ENCODE measurements at regions not wholly inside any gene's neighbourhood (a gene's known extent, or its start where the extent isn't known, plus 50 kb on each side); places are given as distances from the start of the nearest gene placed in this dataset.

GRCh38 chr2:19671916-19672315 lies 229.9 kb downstream of the TTC32 start:
- H3K27ac ChIP-seq = no peak overlapping the region
- TF ChIP-seq POLR2A (IDR thresholded peaks at IDR 0.05) (no peak), CTCF (IDR thresholded peaks at IDR 0.05) (no peak)
- WGBS, 4 donors = 94 to 98% (median 97%) methylated on average over 4 of the region's 4 CpGs
- no peak for DNase-seq
- no peak for ATAC-seq
- intact Hi-C loops (cut with DNase I) = loop anchor here in 2 of 10 donors (10.0 kb wide), 1 partner anchor 307 kb away; no protein-coding TSS in a partner anchor
- H3K4me1 ChIP-seq = peaks cover 0 to 12% (median 1%) of the 10 kb centered on the region in 12 donors
- H3K4me3 ChIP-seq = no peak overlapping the region
- H3K27me3 ChIP-seq = no peaks in the 10 kb centered on the region
- no peaks in the 10 kb centered on the region for H3K36me3 ChIP-seq
- no peaks in the 10 kb centered on the region for H3K9me3 ChIP-seq

- H3K4me1 ChIP-seq = peaks cover 0 to 18% (median 1%) of the 10 kb centered on the region in 12 donors
- no peak overlapping the region for H3K27ac ChIP-seq
- 80 to 94% (median 86%) methylated on average over 1 of the region's 1 CpG for WGBS, 4 donors
- ATAC-seq = no peak
- H3K9me3 ChIP-seq = no peaks in the 10 kb centered on the region
- TF ChIP-seq CTCF (IDR thresholded peaks at IDR 0.05) (no peak), POLR2A (IDR thresholded peaks at IDR 0.05) (no peak)
- intact Hi-C loops (cut with DNase I) = loop anchor here in 2 of 10 donors (10.0 kb wide), 1 partner anchor 307 kb away; no protein-coding TSS in a partner anchor
- no peaks in the 10 kb centered on the region for H3K27me3 ChIP-seq
- H3K4me3 ChIP-seq = no peak overlapping the region
- no peaks in the 10 kb centered on the region for H3K36me3 ChIP-seq
- no peak for DNase-seq
These were observed 230.5 kb downstream of the TTC32 start for GRCh38 chr2:19671311-19671710.

GRCh38 chr2:19670303-19670702 lies 231.5 kb downstream of the TTC32 start:
- no peak for TF ChIP-seq CTCF (IDR thresholded peaks at IDR 0.05)
- no peak for TF ChIP-seq POLR2A (IDR thresholded peaks at IDR 0.05)
- Histone ChIP-seq H3K9me3 (no peaks in the 10 kb centered on the region), H3K4me3 (no peak overlapping the region), H3K27me3 (no peaks in the 10 kb centered on the region), H3K36me3 (no peaks in the 10 kb centered on the region), H3K4me1 (peaks cover 0 to 20% (median 1%) of the 10 kb centered on the region in 12 donors), H3K27ac (no peak overlapping the region)
- no peak for ATAC-seq
- no peak for DNase-seq
- intact Hi-C loops (cut with DNase I) = loop anchor here in 2 of 10 donors (10.0 kb wide), 1 partner anchor 306 kb away; no protein-coding TSS in a partner anchor
- WGBS, 4 donors = 83 to 93% (median 91%) methylated on average over 2 of the region's 2 CpGs

- TF ChIP-seq POLR2A (IDR thresholded peaks at IDR 0.05) (no peak), CTCF (IDR thresholded peaks at IDR 0.05) (no peak)
- 89 to 98% (median 90%) methylated on average over 8 to 9 of the region's 9 CpGs for WGBS, 4 donors
- no peaks in the 10 kb centered on the region for H3K36me3 ChIP-seq
- no peak overlapping the region for H3K27ac ChIP-seq
- no peak overlapping the region for H3K4me3 ChIP-seq
- intact Hi-C loops (cut with DNase I) = loop anchor here in 2 of 10 donors (10.0 kb wide), 2 partner anchors 295 to 305 kb away; no protein-coding TSS in a partner anchor
- H3K4me1 ChIP-seq = peaks cover 0 to 20% (median 1%) of the 10 kb centered on the region in 12 donors
- no peaks in the 10 kb centered on the region for H3K9me3 ChIP-seq
- no peaks in the 10 kb centered on the region for H3K27me3 ChIP-seq
- DNase-seq = no peak
- no peak for ATAC-seq
These were observed 232.2 kb downstream of the TTC32 start for GRCh38 chr2:19669559-19669958.
